ENCODE measurements at regions not wholly inside any gene's neighbourhood (a gene's known extent, or its start where the extent isn't known, plus 50 kb on each side); places are given as distances from the start of the nearest gene placed in this dataset.

DNA sequence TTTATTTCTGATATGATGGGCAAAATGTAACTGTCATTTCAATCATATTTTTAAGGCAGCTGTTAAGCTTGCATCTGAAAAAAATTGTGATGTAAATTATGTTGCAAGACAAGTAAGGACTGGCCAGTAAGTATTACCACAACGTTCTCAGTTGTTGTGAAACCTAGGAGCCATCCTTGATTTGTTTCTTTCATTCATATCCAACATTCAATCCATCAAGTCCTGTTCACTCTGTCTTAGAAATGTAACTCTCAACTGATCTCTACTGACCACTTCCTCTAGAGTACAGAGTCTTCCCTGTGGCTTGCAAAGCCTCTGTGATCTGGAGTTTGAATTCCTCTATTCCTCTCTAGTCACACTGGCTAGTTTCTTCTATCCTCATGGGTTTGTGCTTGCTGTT lies 161.4 kb upstream of the MAD2L1 start:
- no peaks in the 10 kb centered on the region for H3K4me1 ChIP-seq (ENCODE audit: control insufficient read depth, insufficient read depth, low read length)
- no peak overlapping the region for H2BK120ac ChIP-seq (ENCODE audit: low read depth, low read length)
- no peak overlapping the region for H2AFZ ChIP-seq (replicated peaks; ENCODE audit: low read length, poor library complexity)
- no peak overlapping the region for H3K14ac ChIP-seq (replicated peaks; ENCODE audit: low read depth, low read length)
- no peaks in the 10 kb centered on the region for H3K36me3 ChIP-seq (ENCODE audit: control insufficient read depth, insufficient read depth, low read length)
- no peak overlapping the region for H3K4me2 ChIP-seq (ENCODE audit: low read depth, low read length)
- dilution Hi-C loops (cut with HindIII; ENCODE audit: low sequenced_read_pairs, unreplicated experiment): no loop called here
- no peak overlapping the region for H3K56ac ChIP-seq (ENCODE audit: extremely low read depth, insufficient read depth, low read length)
- H4K91ac ChIP-seq (ENCODE audit: insufficient read depth, low read depth, low read length): no peak overlapping the region
- no peaks in the 10 kb centered on the region for H3K79me1 ChIP-seq (ENCODE audit: low read depth in 1 of 2, low read length in 2 of 2)
- no peak overlapping the region for H2BK20ac ChIP-seq (ENCODE audit: low read depth, low read length)
- no peak overlapping the region for H3K4me3 ChIP-seq (ENCODE audit: insufficient read depth, low read depth, low read length)
- intact Hi-C loops (cut with micrococcal nuclease): no loop called here
- H3K18ac ChIP-seq (ENCODE audit: low read depth, low read length): no peak overlapping the region
- no peak overlapping the region for H2AK9ac ChIP-seq (replicated peaks; ENCODE audit: low read depth, low read length, poor library complexity)
- no peaks in the 10 kb centered on the region for H3K27me3 ChIP-seq (ENCODE audit: control insufficient read depth, insufficient read depth, low read length)
- in situ Hi-C loops (cut with MboI; ENCODE audit: low sequenced_read_pairs): no loop called here
- no peak overlapping the region for H2BK5ac ChIP-seq (ENCODE audit: low read depth, low read length, poor library complexity, severe bottlenecking)
- H3K9me1 ChIP-seq (ENCODE audit: insufficient read depth, low read length): no peaks in the 10 kb centered on the region
- ChIA-PET POLR2A (ENCODE audit: unreplicated experiment) (no interaction called here), CTCF (no interaction called here)
- WGBS, 2 experiments (ENCODE audit: extremely low coverage in 2 of 2, insufficient read length in 1 of 2): no CpG with 5 or more reads among the region's 1 CpG
- no peaks in the 10 kb centered on the region for H4K20me1 ChIP-seq (ENCODE audit: insufficient read depth, low read length)
- no peak overlapping the region for H4K8ac ChIP-seq (ENCODE audit: low read depth in 2 of 2, low read length in 2 of 2)
- no peak overlapping the region for H3K23ac ChIP-seq (ENCODE audit: low read depth, low read length)
- H3K9me3 ChIP-seq (ENCODE audit: control insufficient read depth, insufficient read depth, low read length): no peaks in the 10 kb centered on the region
- H2AK5ac ChIP-seq (ENCODE audit: low read depth, low read length): no peak overlapping the region
- DNase-seq (no peak), ATAC-seq (ENCODE audit: low read depth) (no peak)
- H3K9ac ChIP-seq (ENCODE audit: low read depth, low read length): no peak overlapping the region
- no TSS peak for BruUV-seq (replicated peaks)
- no peak overlapping the region for H2BK15ac ChIP-seq (ENCODE audit: low read depth, low read length)
- no peak overlapping the region for H3K27ac ChIP-seq (ENCODE audit: insufficient read depth, low read length)
- TF ChIP-seq, protein P1, sequence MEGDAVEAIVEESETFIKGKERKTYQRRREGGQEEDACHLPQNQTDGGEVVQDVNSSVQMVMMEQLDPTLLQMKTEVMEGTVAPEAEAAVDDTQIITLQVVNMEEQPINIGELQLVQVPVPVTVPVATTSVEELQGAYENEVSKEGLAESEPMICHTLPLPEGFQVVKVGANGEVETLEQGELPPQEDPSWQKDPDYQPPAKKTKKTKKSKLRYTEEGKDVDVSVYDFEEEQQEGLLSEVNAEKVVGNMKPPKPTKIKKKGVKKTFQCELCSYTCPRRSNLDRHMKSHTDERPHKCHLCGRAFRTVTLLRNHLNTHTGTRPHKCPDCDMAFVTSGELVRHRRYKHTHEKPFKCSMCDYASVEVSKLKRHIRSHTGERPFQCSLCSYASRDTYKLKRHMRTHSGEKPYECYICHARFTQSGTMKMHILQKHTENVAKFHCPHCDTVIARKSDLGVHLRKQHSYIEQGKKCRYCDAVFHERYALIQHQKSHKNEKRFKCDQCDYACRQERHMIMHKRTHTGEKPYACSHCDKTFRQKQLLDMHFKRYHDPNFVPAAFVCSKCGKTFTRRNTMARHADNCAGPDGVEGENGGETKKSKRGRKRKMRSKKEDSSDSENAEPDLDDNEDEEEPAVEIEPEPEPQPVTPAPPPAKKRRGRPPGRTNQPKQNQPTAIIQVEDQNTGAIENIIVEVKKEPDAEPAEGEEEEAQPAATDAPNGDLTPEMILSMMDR (conservative IDR thresholded peaks at IDR 0.05; ENCODE audit: low read depth, low read length): no peak
- TF ChIP-seq MXI1 (IDR thresholded peaks at IDR 0.05; ENCODE audit: borderline replicate concordance, low read depth, low read length) (no peak), POLR2A (IDR thresholded peaks at IDR 0.05; ENCODE audit: low read depth, low read length) (no peak), FOS (IDR thresholded peaks at IDR 0.05; ENCODE audit: low read depth, low read length) (no peak), RAD21 (IDR thresholded peaks at IDR 0.05; ENCODE audit: low read length) (no peak), RFX5 (IDR thresholded peaks at IDR 0.05; ENCODE audit: low read depth, low read length) (no peak), NFE2L2 (IDR thresholded peaks at IDR 0.05; ENCODE audit: low read depth, low read length) (no peak), MAFK (IDR thresholded peaks at IDR 0.05; ENCODE audit: low read depth, low read length) (no peak), CHD1 (IDR thresholded peaks at IDR 0.05; ENCODE audit: low read depth, low read length) (no peak), BHLHE40 (IDR thresholded peaks at IDR 0.05; ENCODE audit: low read depth, low read length) (no peak), SMC3 (IDR thresholded peaks at IDR 0.05; ENCODE audit: low read depth, low read length) (no peak), RCOR1 (IDR thresholded peaks at IDR 0.05; ENCODE audit: insufficient replicate concordance, low read length) (no peak)
- TF ChIP-seq, protein P2, sequence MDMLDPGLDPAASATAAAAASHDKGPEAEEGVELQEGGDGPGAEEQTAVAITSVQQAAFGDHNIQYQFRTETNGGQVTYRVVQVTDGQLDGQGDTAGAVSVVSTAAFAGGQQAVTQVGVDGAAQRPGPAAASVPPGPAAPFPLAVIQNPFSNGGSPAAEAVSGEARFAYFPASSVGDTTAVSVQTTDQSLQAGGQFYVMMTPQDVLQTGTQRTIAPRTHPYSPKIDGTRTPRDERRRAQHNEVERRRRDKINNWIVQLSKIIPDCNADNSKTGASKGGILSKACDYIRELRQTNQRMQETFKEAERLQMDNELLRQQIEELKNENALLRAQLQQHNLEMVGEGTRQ (IDR thresholded peaks at IDR 0.05; ENCODE audit: low read depth, low read length): no peak
- H4K5ac ChIP-seq (ENCODE audit: low read depth, low read length): no peak overlapping the region
- no peak overlapping the region for H3K4ac ChIP-seq (ENCODE audit: low read depth, low read length)

All from IMR-90 (cell line).